A673 (cell line): ENCODE measurements at regions not wholly inside any gene's neighbourhood (a gene's known extent, or its start where the extent isn't known, plus 50 kb on each side); places are given as distances from the start of the nearest gene placed in this dataset.

ENCODE experiments used
- BruUV-seq: library from RNA; stranded (reverse); fragments of 400-500 nt; replicated peaks from 2 replicates; lab custom pipeline; 2021; lab: Mats Ljungman, UMichigan
- CTCF ChIA-PET: fragments of 300-600 bp; sonication (Branson Sonifier 250); formaldehyde crosslinking; loops from one replicate; lab custom pipeline; 2022; ENCODE audit warnings: antibody characterized with exemption; lab: Charles Lee
- POLR2A ChIA-PET: fragments of 300-600 bp; sonication (Branson Sonifier 250); formaldehyde crosslinking; loops from one replicate; lab custom pipeline; 2022; ENCODE audit warnings: antibody characterized with exemption; ENCODE audit not compliant: low non-redundant PET; lab: Charles Lee
- DNase-seq: peaks from one replicate; pipeline ENCODE4 v3.0.0-alpha.2; 2015; ENCODE audit warnings: low spot score
- H3K27ac ChIP-seq: fragments of 200-600 bp; sonication (generic); 2 replicates; pipeline ENCODE4 v1.5.1; 2016; ENCODE audit warnings: mixed run types, low read depth, mild to moderate bottlenecking, mixed read lengths, antibody characterized with exemption, low read length; ENCODE audit not compliant: poor library complexity, severe bottlenecking
- H3K27me3 ChIP-seq: fragments of 200-600 bp; sonication (generic); replicated peaks from 2 replicates; pipeline ENCODE4 v1.6.1; 2017; ENCODE audit warnings: mixed run types, low read depth, mild to moderate bottlenecking, mixed read lengths, antibody characterized with exemption, low read length; ENCODE audit not compliant: insufficient read depth, poor library complexity
- H3K36me3 ChIP-seq: fragments of 200-600 bp; sonication (generic); 2 replicates; pipeline ENCODE4 v1.6.1; 2016; ENCODE audit warnings: mixed run types, mild to moderate bottlenecking, mixed read lengths, antibody characterized with exemption, low read length; ENCODE audit not compliant: insufficient read depth, poor library complexity, severe bottlenecking
- H3K4me1 ChIP-seq: fragments of 200-600 bp; sonication (generic); 2 replicates; pipeline ENCODE4 v1.6.1; 2017; ENCODE audit warnings: mixed run types, mild to moderate bottlenecking, mixed read lengths, antibody characterized with exemption, low read length; ENCODE audit not compliant: insufficient read depth, poor library complexity, severe bottlenecking
- H3K4me3 ChIP-seq: fragments of 200-600 bp; sonication (generic); 2 replicates; pipeline ENCODE4 v1.5.1; 2016; ENCODE audit warnings: low read depth, mixed run types, mild to moderate bottlenecking, mixed read lengths, low read length; ENCODE audit not compliant: poor library complexity, severe bottlenecking
- H3K9me3 ChIP-seq: fragments of 200-600 bp; sonication (generic); 2 replicates; pipeline ENCODE4 v1.6.1; 2016; ENCODE audit warnings: mixed run types, low read depth, mild to moderate bottlenecking, mixed read lengths, antibody characterized with exemption, low read length; ENCODE audit not compliant: poor library complexity, severe bottlenecking
- CTCF ChIP-seq: fragments of 300-800, 200-600 bp; sonication (generic); conservative IDR thresholded peaks from 2 replicates; pipeline ENCODE4 v1.5.1; 2017; ENCODE audit warnings: low read depth, mild to moderate bottlenecking, antibody characterized with exemption, low read length, moderate library complexity, mixed read lengths
- EZH2 ChIP-seq: fragments of 200-600 bp; sonication (generic); IDR thresholded peaks from 2 replicates; pipeline ENCODE4 v1.6.1; 2017; ENCODE audit warnings: borderline replicate concordance, low read depth, mild to moderate bottlenecking, mixed read lengths, antibody characterized with exemption, low read length; ENCODE audit not compliant: poor library complexity, severe bottlenecking
- intact Hi-C: fragments of 100-400 bp; cut with micrococcal nuclease; formaldehyde crosslinking; loops from one replicate; pipeline ENCODE4 v1.10.0; 2022; ENCODE audit not compliant: unreplicated experiment

- no peaks in the 10 kb centered on the region for H3K9me3 ChIP-seq
- intact Hi-C loops = no loop called here
- H3K27me3 ChIP-seq = peaks cover 14% of the 10 kb centered on the region
- BruUV-seq = no TSS peak
- DNase-seq = no peak
- ChIA-PET POLR2A (no interaction called here), CTCF (no interaction called here)
- no peak overlapping the region for H3K27ac ChIP-seq
- H3K4me1 ChIP-seq = no peaks in the 10 kb centered on the region
- TF ChIP-seq CTCF = no peak
- no peak overlapping the region for H3K4me3 ChIP-seq
- no peaks in the 10 kb centered on the region for H3K36me3 ChIP-seq
Observed at GRCh38 chr16:82358606-82359221, 188.7 kb upstream of the MPHOSPH6 start.

GRCh38 chr16:82358161-82358560, 188.1 kb upstream of the MPHOSPH6 start:
- no TSS peak for BruUV-seq
- DNase-seq = no peak
- H3K27ac ChIP-seq = no peak overlapping the region
- H3K27me3 ChIP-seq = peaks cover 14% of the 10 kb centered on the region
- ChIA-PET CTCF (no interaction called here), POLR2A (no interaction called here)
- H3K36me3 ChIP-seq = no peaks in the 10 kb centered on the region
- no peak for TF ChIP-seq CTCF
- no peak for TF ChIP-seq EZH2
- no peaks in the 10 kb centered on the region for H3K4me1 ChIP-seq
- intact Hi-C loops = no loop called here
- no peaks in the 10 kb centered on the region for H3K9me3 ChIP-seq
- no peak overlapping the region for H3K4me3 ChIP-seq

- Histone ChIP-seq H3K36me3 (no peaks in the 10 kb centered on the region), H3K9me3 (no peaks in the 10 kb centered on the region), H3K4me3 (no peak overlapping the region), H3K27me3 (peaks cover 14% of the 10 kb centered on the region), H3K4me1 (no peaks in the 10 kb centered on the region), H3K27ac (no peak overlapping the region)
- intact Hi-C loops = no loop called here
- no peak for TF ChIP-seq EZH2
- TF ChIP-seq CTCF = no peak
- no peak for DNase-seq
- ChIA-PET CTCF (no interaction called here), POLR2A (no interaction called here)
- BruUV-seq = no TSS peak
Observed at GRCh38 chr16:82357237-82357636, 187.2 kb upstream of the MPHOSPH6 start.
